ENCODE measurements at regions not wholly inside any gene's neighbourhood (a gene's known extent, or its start where the extent isn't known, plus 50 kb on each side); places are given as distances from the start of the nearest gene placed in this dataset.

- TF ChIP-seq POLR2A (IDR thresholded peaks at IDR 0.05; ENCODE audit: low read depth, low read length) (no peak), TAF1 (IDR thresholded peaks at IDR 0.05; ENCODE audit: borderline replicate concordance, low read depth, low read length) (no peak)
Measured at GRCh38 chr10:22833353-22833752, 94.5 kb upstream of the ARMC3 start.
